ENCODE measurements at regions not wholly inside any gene's neighbourhood (a gene's known extent, or its start where the extent isn't known, plus 50 kb on each side); places are given as distances from the start of the nearest gene placed in this dataset.

DNA sequence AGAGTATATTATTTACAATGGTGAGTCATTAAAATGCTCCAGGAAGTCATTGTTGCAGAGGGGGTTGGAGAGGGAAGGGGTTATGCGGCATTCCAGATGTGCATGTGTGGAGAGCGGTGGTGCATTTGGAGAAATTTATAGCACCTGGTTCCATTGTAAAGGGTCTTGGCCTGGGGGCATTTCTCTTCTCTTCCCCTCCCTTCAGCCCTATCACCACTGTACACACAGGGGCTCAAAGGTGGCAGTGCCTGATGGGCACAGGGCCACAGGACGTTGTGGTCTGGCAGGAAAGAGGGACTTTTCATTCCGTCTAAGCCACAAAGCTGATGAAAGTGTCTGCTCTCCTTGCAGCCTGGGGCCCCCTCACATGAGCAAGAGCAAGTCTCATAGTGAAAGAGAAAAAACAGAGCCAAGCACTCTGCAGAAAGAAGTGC, 442.4 kb upstream of the ZNF462 start:
- TF ChIP-seq, protein P1, sequence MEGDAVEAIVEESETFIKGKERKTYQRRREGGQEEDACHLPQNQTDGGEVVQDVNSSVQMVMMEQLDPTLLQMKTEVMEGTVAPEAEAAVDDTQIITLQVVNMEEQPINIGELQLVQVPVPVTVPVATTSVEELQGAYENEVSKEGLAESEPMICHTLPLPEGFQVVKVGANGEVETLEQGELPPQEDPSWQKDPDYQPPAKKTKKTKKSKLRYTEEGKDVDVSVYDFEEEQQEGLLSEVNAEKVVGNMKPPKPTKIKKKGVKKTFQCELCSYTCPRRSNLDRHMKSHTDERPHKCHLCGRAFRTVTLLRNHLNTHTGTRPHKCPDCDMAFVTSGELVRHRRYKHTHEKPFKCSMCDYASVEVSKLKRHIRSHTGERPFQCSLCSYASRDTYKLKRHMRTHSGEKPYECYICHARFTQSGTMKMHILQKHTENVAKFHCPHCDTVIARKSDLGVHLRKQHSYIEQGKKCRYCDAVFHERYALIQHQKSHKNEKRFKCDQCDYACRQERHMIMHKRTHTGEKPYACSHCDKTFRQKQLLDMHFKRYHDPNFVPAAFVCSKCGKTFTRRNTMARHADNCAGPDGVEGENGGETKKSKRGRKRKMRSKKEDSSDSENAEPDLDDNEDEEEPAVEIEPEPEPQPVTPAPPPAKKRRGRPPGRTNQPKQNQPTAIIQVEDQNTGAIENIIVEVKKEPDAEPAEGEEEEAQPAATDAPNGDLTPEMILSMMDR (IDR thresholded peaks at IDR 0.05; ENCODE audit: extremely low read depth in 1 of 2, insufficient read depth in 1 of 2, low read depth in 1 of 2, low read length in 2 of 2) = no peak
- no peak for TF ChIP-seq POLR2A (IDR thresholded peaks at IDR 0.05; ENCODE audit: low read depth, low read length)
